ENCODE measurements at regions not wholly inside any gene's neighbourhood (a gene's known extent, or its start where the extent isn't known, plus 50 kb on each side); places are given as distances from the start of the nearest gene placed in this dataset.

- no peak for TF ChIP-seq CTCF (IDR thresholded peaks at IDR 0.05)
- no peak for TF ChIP-seq POLR2A (IDR thresholded peaks at IDR 0.05)
These were observed 634.5 kb downstream of the ZEB2 start for GRCh38 chr2:143885461-143885860.
